Sigmoid colon (tissue), 4 donors: ENCODE measurements at regions not wholly inside any gene's neighbourhood (a gene's known extent, or its start where the extent isn't known, plus 50 kb on each side); places are given as distances from the start of the nearest gene placed in this dataset.

Source experiments
- CTCF ChIP-seq, 4 experiments: fragments of 450-650 bp in 3 of 4; fragments of 200-600 bp in 1 of 4; IDR thresholded peaks; one replicate each; pipeline ENCODE4 v1.5.1; 2016 to 2019; ENCODE audit warnings: antibody characterized with exemption in 4 of 4, mild to moderate bottlenecking in 3 of 4, moderate library complexity in 2 of 4
- EP300 ChIP-seq, 4 donors: sonication (generic); formaldehyde crosslinking; IDR thresholded peaks; one replicate each; pipeline ENCODE4 v1.6.1; 2017; ENCODE audit warnings: antibody characterized with exemption in 4 of 4
- POLR2A ChIP-seq, 2 donors: fragments of 450-650 bp; IDR thresholded peaks; one replicate each; pipeline ENCODE4 v1.6.1; 2016; ENCODE audit warnings: antibody characterized with exemption in 2 of 2, mild to moderate bottlenecking in 2 of 2, moderate library complexity in 2 of 2

GRCh38 chr15:39200586-39200985 lies 380.3 kb upstream of the THBS1 start:
- TF ChIP-seq CTCF (IDR thresholded peaks at IDR 0.05) = no peak
- TF ChIP-seq POLR2A (IDR thresholded peaks at IDR 0.05) = no peak
- no peak for TF ChIP-seq EP300 (IDR thresholded peaks at IDR 0.05)
